Neuronal stem cell (in vitro differentiated cells): ENCODE measurements at regions not wholly inside any gene's neighbourhood (a gene's known extent, or its start where the extent isn't known, plus 50 kb on each side); places are given as distances from the start of the nearest gene placed in this dataset.

Experiments
- DNase-seq: peaks from one replicate; pipeline ENCODE4 v3.0.0-alpha.2; 2013; ENCODE audit warnings: low spot score
- H2AFZ ChIP-seq: one replicate; pipeline ENCODE4 v1.6.1; 2013; ENCODE audit warnings: mild to moderate bottlenecking, low read length, inconsistent platforms
- H2AK5ac ChIP-seq: 2 replicates; pipeline ENCODE4 v1.6.1; 2013; ENCODE audit warnings: low read depth, mild to moderate bottlenecking, inconsistent platforms, low read length, moderate library complexity, mixed read lengths
- H2BK120ac ChIP-seq: 2 replicates; pipeline ENCODE4 v1.6.1; 2013; ENCODE audit warnings: low read depth, mild to moderate bottlenecking, inconsistent platforms, low read length, moderate library complexity, mixed read lengths
- H2BK12ac ChIP-seq: one replicate; pipeline ENCODE4 v1.6.1; 2013; ENCODE audit warnings: low read length, inconsistent platforms
- H2BK15ac ChIP-seq: 2 replicates; pipeline ENCODE4 v1.6.1; 2013; ENCODE audit warnings: mild to moderate bottlenecking, low read length, inconsistent platforms, mixed read lengths
- H2BK5ac ChIP-seq: one replicate; pipeline ENCODE4 v1.6.1; 2013; ENCODE audit warnings: inconsistent platforms, mild to moderate bottlenecking, low read length, moderate library complexity
- H3K14ac ChIP-seq: one replicate; pipeline ENCODE4 v1.6.1; 2013; ENCODE audit warnings: low read length, inconsistent platforms
- H3K18ac ChIP-seq: 2 replicates; pipeline ENCODE4 v1.6.1; 2013; ENCODE audit warnings: low read length, inconsistent platforms
- H3K23ac ChIP-seq: 2 replicates; pipeline ENCODE4 v1.6.1; 2013; ENCODE audit warnings: low read depth, mild to moderate bottlenecking, mixed read lengths, low read length, inconsistent platforms; ENCODE audit not compliant: poor library complexity
- H3K27ac ChIP-seq: replicated peaks from 3 replicates; pipeline ENCODE4 v1.5.1; 2013; ENCODE audit warnings: low read length, inconsistent platforms
- H3K27me3 ChIP-seq, 3 experiments: 2 replicates each; pipeline ENCODE4 v1.6.1; 2013; ENCODE audit warnings: low read length in 3 of 3, mild to moderate bottlenecking in 2 of 3, inconsistent platforms in 1 of 3, low read depth in 1 of 3, mixed read lengths in 1 of 3, moderate library complexity in 1 of 3; ENCODE audit not compliant: control insufficient read depth in 3 of 3, insufficient read depth in 3 of 3
- H3K36me3 ChIP-seq, 2 donors: replicated peaks in 1 of 2; 2 replicates each; pipeline ENCODE4 v1.6.1; 2013; ENCODE audit warnings: low read length in 2 of 2; ENCODE audit not compliant: control insufficient read depth in 2 of 2, insufficient read depth in 2 of 2
- H3K4ac ChIP-seq: 2 replicates; pipeline ENCODE4 v1.6.1; 2013; ENCODE audit warnings: inconsistent platforms, mild to moderate bottlenecking, low read length, moderate library complexity
- H3K4me1 ChIP-seq, 2 donors: 1 replicate in 1 of 2; 2 replicates in 1 of 2; pipeline ENCODE4 v1.6.1; 2013; ENCODE audit warnings: low read length in 2 of 2, low read depth in 1 of 2; ENCODE audit not compliant: control insufficient read depth in 2 of 2, insufficient read depth in 1 of 2
- H3K4me2 ChIP-seq: one replicate; pipeline ENCODE4 v1.6.1; 2013; ENCODE audit warnings: mild to moderate bottlenecking, low read length, inconsistent platforms; ENCODE audit not compliant: insufficient read depth, poor library complexity, severe bottlenecking
- H3K4me3 ChIP-seq, 2 donors: 2 replicates each; pipeline ENCODE4 v1.5.1; 2013; ENCODE audit warnings: low read length in 2 of 2, mild to moderate bottlenecking in 2 of 2, inconsistent platforms in 1 of 2, moderate library complexity in 1 of 2
- H3K79me1 ChIP-seq: one replicate; pipeline ENCODE4 v1.6.1; 2013; ENCODE audit warnings: low read depth, mild to moderate bottlenecking, inconsistent platforms, low read length, moderate library complexity
- H3K9ac ChIP-seq: one replicate; pipeline ENCODE4 v1.6.1; 2013; ENCODE audit warnings: mild to moderate bottlenecking, low read depth, low read length, inconsistent platforms; ENCODE audit not compliant: poor library complexity
- H3K9me3 ChIP-seq, 2 donors: replicated peaks in 1 of 2; 2 replicates each; pipeline versions ENCODE3 to v1.6.1; 2013; ENCODE audit warnings: low read length in 2 of 2, mild to moderate bottlenecking in 2 of 2, inconsistent platforms in 1 of 2, low read depth in 1 of 2, mixed read lengths in 1 of 2, moderate library complexity in 1 of 2; ENCODE audit not compliant: control insufficient read depth in 2 of 2, insufficient read depth in 1 of 2
- H4K8ac ChIP-seq: one replicate; pipeline ENCODE4 v1.6.1; 2013; ENCODE audit warnings: low read depth, mild to moderate bottlenecking, inconsistent platforms, low read length, moderate library complexity
- H4K91ac ChIP-seq: one replicate; pipeline ENCODE4 v1.6.1; 2013; ENCODE audit warnings: low read length, low read depth, mild to moderate bottlenecking, inconsistent platforms; ENCODE audit not compliant: poor library complexity
- WGBS, 2 donors: extraction: QIAGEN DNeasy Blood & Tissue Kit; methylation state at CpG; one replicate each; pipeline ENCODE4 v1.1.7; 2013; ENCODE audit warnings: missing lambda C conversion rate in 2 of 2, mixed read lengths in 1 of 2; ENCODE audit not compliant: insufficient read length in 2 of 2, insufficient replicate concordance in 1 of 2; ENCODE audit errors: extremely low coverage in 2 of 2; 5-methylcytosine and 5-hydroxymethylcytosine counted together

- Histone ChIP-seq H3K27me3 (no peaks in the 10 kb centered on the region), H3K9me3 (no peaks in the 10 kb centered on the region), H3K14ac (no peak overlapping the region), H2BK120ac (no peak overlapping the region), H2AFZ (no peak overlapping the region), H2BK15ac (no peak overlapping the region), H3K79me1 (no peaks in the 10 kb centered on the region), H4K8ac (no peak overlapping the region), H3K18ac (no peak overlapping the region), H3K4me1 (peaks cover 0 to 1% of the 10 kb centered on the region in 2 donors), H2AK5ac (no peak overlapping the region), H3K4me2 (no peak overlapping the region), H3K23ac (no peak overlapping the region), H3K4me3 (no peak overlapping the region), H3K9ac (no peak overlapping the region), H3K27ac (no peak overlapping the region), H4K91ac (no peak overlapping the region), H2BK12ac (no peak overlapping the region), H2BK5ac (no peak overlapping the region), H3K4ac (no peak overlapping the region), H3K36me3 (no peaks in the 10 kb centered on the region)
- DNase-seq, result no peak
Observed at GRCh38 chr5:164746723-164747122, 1241.3 kb downstream of the MAT2B start.

GRCh38 chr5:164747371-164747770 is 1242.0 kb downstream of the MAT2B start:
- no peak for DNase-seq

DNA sequence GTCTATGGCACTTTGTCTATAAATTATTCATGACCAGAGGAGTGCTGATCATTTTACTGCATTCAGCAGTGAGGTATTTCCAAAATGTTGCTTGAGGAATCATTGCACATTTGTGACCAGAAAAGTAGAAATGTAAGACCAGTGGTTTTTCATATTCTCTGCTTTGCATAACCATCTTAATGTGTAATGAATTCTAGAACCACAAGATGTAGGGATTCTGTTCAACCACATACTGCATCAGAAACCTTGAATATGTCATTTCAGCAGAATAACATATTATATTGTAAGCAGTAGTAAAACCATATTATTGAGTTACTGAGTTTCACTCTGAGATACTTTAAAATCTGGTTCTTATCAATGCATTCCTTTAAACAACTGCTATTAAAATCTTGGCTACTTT is 1243.4 kb downstream of the MAT2B start:
- no peaks in the 10 kb centered on the region for H3K79me1 ChIP-seq
- DNase-seq, result no peak
- H3K27ac ChIP-seq, result no peak overlapping the region
- H3K4me2 ChIP-seq, result no peak overlapping the region
- H3K9ac ChIP-seq, result no peak overlapping the region
- no peak overlapping the region for H2AK5ac ChIP-seq
- H2BK5ac ChIP-seq, result no peak overlapping the region
- H3K27me3 ChIP-seq, result no peaks in the 10 kb centered on the region
- H3K9me3 ChIP-seq, result no peaks in the 10 kb centered on the region
- H4K8ac ChIP-seq, result no peak overlapping the region
- no peak overlapping the region for H3K18ac ChIP-seq
- H2AFZ ChIP-seq, result no peak overlapping the region
- no peaks in the 10 kb centered on the region for H3K36me3 ChIP-seq
- no peak overlapping the region for H3K4me3 ChIP-seq
- H3K23ac ChIP-seq, result no peak overlapping the region
- H2BK15ac ChIP-seq, result no peak overlapping the region
- no peak overlapping the region for H2BK12ac ChIP-seq
- no peak overlapping the region for H4K91ac ChIP-seq
- no peak overlapping the region for H3K14ac ChIP-seq
- H2BK120ac ChIP-seq, result no peak overlapping the region
- H3K4ac ChIP-seq, result no peak overlapping the region
- peaks cover 0 to 1% of the 10 kb centered on the region in 2 donors for H3K4me1 ChIP-seq

More at GRCh38 chr5:164747371-164747770, 1242.0 kb downstream of the MAT2B start:
- Histone ChIP-seq H3K23ac (no peak overlapping the region), H3K9ac (no peak overlapping the region), H3K4ac (no peak overlapping the region), H2BK5ac (no peak overlapping the region), H2BK12ac (no peak overlapping the region), H3K4me3 (no peak overlapping the region), H2AK5ac (no peak overlapping the region), H2BK15ac (no peak overlapping the region), H3K79me1 (no peaks in the 10 kb centered on the region), H2BK120ac (no peak overlapping the region), H3K14ac (no peak overlapping the region), H4K8ac (no peak overlapping the region), H3K9me3 (no peaks in the 10 kb centered on the region), H3K4me2 (no peak overlapping the region), H3K4me1 (peaks cover 0 to 1% of the 10 kb centered on the region in 2 donors), H3K36me3 (no peaks in the 10 kb centered on the region), H2AFZ (no peak overlapping the region), H3K27ac (no peak overlapping the region), H3K18ac (no peak overlapping the region), H4K91ac (no peak overlapping the region), H3K27me3 (no peaks in the 10 kb centered on the region)
- WGBS, 2 donors, result no CpG with 5 or more reads among the region's 1 CpG

DNA sequence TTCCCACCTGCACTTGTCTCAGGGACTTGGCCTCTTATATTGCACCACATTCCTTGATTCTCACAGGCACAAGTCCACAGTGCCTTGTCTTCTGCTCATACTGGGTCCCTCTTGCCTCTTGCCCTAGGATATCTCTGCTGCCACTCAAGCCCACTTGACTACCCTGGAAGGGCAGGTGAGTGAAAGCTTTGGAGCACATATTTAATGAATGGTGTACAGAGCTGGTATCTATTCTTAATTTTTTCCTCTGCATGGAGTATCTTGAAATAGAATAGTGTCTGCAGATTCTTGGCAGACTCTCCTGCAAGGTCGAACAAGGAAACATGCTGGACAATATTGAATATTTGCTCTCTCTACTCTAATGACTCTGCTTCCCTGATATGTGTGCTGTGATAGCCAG is 1248.0 kb downstream of the MAT2B start:
- Histone ChIP-seq H2AK5ac (no peak overlapping the region), H2AFZ (no peak overlapping the region), H3K27me3 (no peaks in the 10 kb centered on the region), H2BK12ac (peak overlapping the region; percentile 73), H3K9ac (no peak overlapping the region), H3K79me1 (no peaks in the 10 kb centered on the region), H2BK15ac (no peak overlapping the region), H3K14ac (no peak overlapping the region), H2BK5ac (no peak overlapping the region), H4K8ac (no peak overlapping the region), H2BK120ac (no peak overlapping the region), H3K18ac (no peak overlapping the region), H3K9me3 (no peaks in the 10 kb centered on the region), H3K23ac (no peak overlapping the region), H4K91ac (no peak overlapping the region), H3K4ac (no peak overlapping the region), H3K4me1 (no peaks in the 10 kb centered on the region), H3K4me3 (no peak overlapping the region), H3K36me3 (no peaks in the 10 kb centered on the region), H3K27ac (no peak overlapping the region), H3K4me2 (no peak overlapping the region)
- DNase-seq, result no peak
- WGBS, 2 donors, result no CpG with 5 or more reads among the region's 1 CpG
